ENCODE measurements at regions not wholly inside any gene's neighbourhood (a gene's known extent, or its start where the extent isn't known, plus 50 kb on each side); places are given as distances from the start of the nearest gene placed in this dataset.

DNA sequence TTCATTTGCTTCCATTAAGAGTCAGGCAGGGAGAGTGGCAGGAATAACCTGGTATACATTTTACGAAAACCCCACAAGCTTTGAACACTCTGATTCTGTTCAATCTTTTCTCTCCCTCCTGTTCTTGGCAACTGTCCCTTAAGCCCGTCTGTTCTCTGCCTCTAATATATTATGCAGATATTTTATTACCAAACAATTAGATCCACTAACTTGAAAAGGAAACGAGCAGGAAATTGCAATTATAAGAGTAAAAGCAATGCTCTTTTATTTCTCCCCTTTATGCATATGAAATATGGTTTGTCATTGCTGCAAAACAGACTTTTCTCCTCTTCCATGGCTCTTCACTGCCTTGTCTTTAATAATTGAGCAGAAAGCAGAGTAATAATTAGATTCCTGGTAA lies 149.1 kb upstream of the CELF4 start:
- Histone ChIP-seq H3K4me1 (ENCODE audit: insufficient read depth) (no peaks in the 10 kb centered on the region), H3K27ac (no peak overlapping the region), H3K27me3 (no peaks in the 10 kb centered on the region), H3K9me3 (no peaks in the 10 kb centered on the region), H3K36me3 (no peaks in the 10 kb centered on the region), H3K4me3 (no peak overlapping the region)
- no peak for DNase-seq
- intact Hi-C loops (cut with DNase I), result no loop called here
- TF ChIP-seq EP300 (IDR thresholded peaks at IDR 0.05) (no peak), POLR2A (IDR thresholded peaks at IDR 0.05) (no peak)
- WGBS, 3 donors, result 8 to 20% (median 19%) methylated on average over 3 of the region's 3 CpGs

DNA sequence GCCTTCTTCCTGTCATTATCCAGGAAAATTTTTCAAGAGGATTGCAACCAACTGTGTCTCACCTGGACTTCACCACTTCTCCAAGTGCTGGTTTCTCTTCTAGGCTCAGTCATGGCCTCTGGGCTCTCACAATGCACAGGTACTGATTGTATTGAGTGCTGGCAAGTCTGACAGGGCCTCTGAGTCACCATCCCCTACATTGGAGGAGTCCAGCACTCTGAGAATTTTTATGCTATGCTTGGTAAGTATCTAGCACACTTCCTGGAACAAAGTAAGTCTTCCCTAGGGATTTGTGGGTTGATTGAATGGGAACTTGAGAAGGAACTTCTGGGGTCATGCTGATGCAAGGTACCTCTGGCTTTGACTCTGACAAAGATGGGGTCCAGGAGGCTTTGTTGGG lies 147.2 kb upstream of the CELF4 start:
- H3K36me3 ChIP-seq, result no peaks in the 10 kb centered on the region
- H3K27me3 ChIP-seq, result no peaks in the 10 kb centered on the region
- intact Hi-C loops (cut with DNase I), result no loop called here
- H3K4me3 ChIP-seq, result no peak overlapping the region
- H3K9me3 ChIP-seq, result no peaks in the 10 kb centered on the region
- TF ChIP-seq, protein P1, sequence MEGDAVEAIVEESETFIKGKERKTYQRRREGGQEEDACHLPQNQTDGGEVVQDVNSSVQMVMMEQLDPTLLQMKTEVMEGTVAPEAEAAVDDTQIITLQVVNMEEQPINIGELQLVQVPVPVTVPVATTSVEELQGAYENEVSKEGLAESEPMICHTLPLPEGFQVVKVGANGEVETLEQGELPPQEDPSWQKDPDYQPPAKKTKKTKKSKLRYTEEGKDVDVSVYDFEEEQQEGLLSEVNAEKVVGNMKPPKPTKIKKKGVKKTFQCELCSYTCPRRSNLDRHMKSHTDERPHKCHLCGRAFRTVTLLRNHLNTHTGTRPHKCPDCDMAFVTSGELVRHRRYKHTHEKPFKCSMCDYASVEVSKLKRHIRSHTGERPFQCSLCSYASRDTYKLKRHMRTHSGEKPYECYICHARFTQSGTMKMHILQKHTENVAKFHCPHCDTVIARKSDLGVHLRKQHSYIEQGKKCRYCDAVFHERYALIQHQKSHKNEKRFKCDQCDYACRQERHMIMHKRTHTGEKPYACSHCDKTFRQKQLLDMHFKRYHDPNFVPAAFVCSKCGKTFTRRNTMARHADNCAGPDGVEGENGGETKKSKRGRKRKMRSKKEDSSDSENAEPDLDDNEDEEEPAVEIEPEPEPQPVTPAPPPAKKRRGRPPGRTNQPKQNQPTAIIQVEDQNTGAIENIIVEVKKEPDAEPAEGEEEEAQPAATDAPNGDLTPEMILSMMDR (IDR thresholded peaks at IDR 0.05), result no peak
- no peak for TF ChIP-seq EP300 (IDR thresholded peaks at IDR 0.05)
- no peak overlapping the region for H3K27ac ChIP-seq
- H3K4me1 ChIP-seq (ENCODE audit: insufficient read depth), result no peaks in the 10 kb centered on the region
- DNase-seq, result no peak

DNA sequence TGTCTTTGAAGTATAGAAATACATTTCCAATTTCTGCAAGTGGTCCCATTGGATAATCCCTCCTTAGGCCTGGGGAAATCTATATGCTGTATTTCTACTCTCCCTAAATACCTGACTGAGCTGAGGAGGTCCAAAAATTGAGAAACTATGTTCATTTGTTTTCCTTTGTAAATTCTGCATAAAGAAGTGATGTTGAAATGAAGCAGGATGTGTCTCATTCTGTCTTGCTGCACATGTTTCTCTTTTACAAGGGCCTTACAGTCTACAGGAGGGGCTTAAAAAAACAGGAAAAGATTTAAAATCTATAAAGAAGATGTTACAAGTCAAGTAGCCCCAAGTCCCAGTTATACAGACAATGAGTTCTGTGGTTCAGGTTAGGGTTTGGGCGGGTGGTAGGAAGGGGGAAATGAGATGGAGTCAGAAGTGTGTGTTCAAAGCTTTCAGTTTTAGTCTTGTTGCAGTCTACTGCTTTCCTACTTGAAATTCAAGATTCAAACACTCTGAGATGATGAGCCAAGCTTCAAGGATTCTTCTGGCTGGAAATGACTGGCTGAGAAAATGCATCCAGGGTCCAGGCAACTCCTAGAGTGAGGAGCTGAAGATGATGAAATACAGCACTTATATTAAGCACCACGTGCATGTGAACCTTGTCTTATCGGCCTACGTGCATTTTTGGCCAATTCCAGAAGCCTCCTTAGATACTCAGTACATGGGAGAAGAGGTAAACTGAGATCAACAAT lies 146.3 kb upstream of the CELF4 start:
- Histone ChIP-seq H3K4me3 (no peak overlapping the region), H3K9me3 (no peaks in the 10 kb centered on the region), H3K27ac (no peak overlapping the region), H3K36me3 (no peaks in the 10 kb centered on the region), H3K27me3 (no peaks in the 10 kb centered on the region), H3K4me1 (ENCODE audit: insufficient read depth) (no peaks in the 10 kb centered on the region)
- no peak for TF ChIP-seq EP300 (IDR thresholded peaks at IDR 0.05)
- no peak for TF ChIP-seq POLR2A (IDR thresholded peaks at IDR 0.05)
- TF ChIP-seq, protein P1 (IDR thresholded peaks at IDR 0.05), result no peak
- 56 to 83% (median 82%) methylated on average over 4 of the region's 4 CpGs for WGBS, 3 donors
- intact Hi-C loops (cut with DNase I), result no loop called here
- no peak for DNase-seq

DNA sequence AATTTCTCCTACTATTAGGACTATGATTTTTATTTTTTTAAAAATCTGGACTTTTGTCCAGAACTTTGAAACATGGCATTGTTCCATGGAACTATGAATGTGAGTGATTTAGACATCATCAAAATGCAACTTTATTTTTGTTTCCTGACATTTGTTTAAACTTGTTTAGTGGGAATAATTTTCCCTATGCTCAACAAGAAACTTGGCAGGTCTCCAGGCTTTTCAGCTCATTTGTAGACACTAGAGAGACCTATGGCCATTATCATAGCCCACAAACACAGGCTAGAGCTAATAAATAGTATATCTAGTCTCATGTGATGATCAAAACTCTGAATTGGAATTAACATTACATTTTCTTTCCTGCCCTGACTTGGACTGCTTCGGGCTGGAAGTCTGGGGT lies 145.1 kb upstream of the CELF4 start:
- H3K9me3 ChIP-seq, result no peaks in the 10 kb centered on the region
- H3K27me3 ChIP-seq, result no peaks in the 10 kb centered on the region
- no peaks in the 10 kb centered on the region for H3K36me3 ChIP-seq
- intact Hi-C loops (cut with DNase I), result no loop called here
- TF ChIP-seq POLR2A (IDR thresholded peaks at IDR 0.05) (no peak), EP300 (IDR thresholded peaks at IDR 0.05) (no peak)
- TF ChIP-seq, protein P1 (IDR thresholded peaks at IDR 0.05), result no peak
- 23 to 44% (median 31%) methylated on average over 1 of the region's 1 CpG for WGBS, 3 donors
- DNase-seq, result no peak
- no peak overlapping the region for H3K27ac ChIP-seq
- H3K4me3 ChIP-seq, result no peak overlapping the region
- no peaks in the 10 kb centered on the region for H3K4me1 ChIP-seq (ENCODE audit: insufficient read depth)

DNA sequence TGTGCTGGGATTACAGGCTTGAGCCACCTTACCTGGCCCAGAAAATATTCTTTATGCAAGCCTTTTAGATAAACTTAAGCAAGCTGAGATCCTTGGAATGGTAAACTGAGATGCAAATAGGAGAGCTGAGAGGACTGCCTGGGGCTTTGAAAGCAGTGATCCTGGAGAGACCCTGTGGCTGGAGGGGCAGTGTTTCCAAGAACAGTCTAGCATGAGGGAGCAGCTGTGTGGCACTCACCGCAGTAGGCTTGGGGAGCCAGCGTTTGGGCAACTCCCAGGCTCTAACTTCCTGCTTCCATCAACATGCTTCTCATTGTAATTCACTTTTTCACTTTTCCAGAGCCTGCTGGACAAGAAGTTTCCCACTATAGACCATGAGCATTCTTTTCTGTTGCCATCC lies 144.1 kb upstream of the CELF4 start:
- TF ChIP-seq EP300 (IDR thresholded peaks at IDR 0.05) (no peak), POLR2A (IDR thresholded peaks at IDR 0.05) (no peak)
- TF ChIP-seq, protein P1 (IDR thresholded peaks at IDR 0.05), result no peak
- Histone ChIP-seq H3K9me3 (no peaks in the 10 kb centered on the region), H3K27ac (no peak overlapping the region)

More for the DNA sequence above, 144.1 kb upstream of the CELF4 start:
- H3K36me3 ChIP-seq, result no peaks in the 10 kb centered on the region
- no peak for DNase-seq
- H3K4me1 ChIP-seq (ENCODE audit: insufficient read depth), result no peaks in the 10 kb centered on the region
- no peak overlapping the region for H3K4me3 ChIP-seq
- 73 to 76% (median 76%) methylated on average over 2 of the region's 2 CpGs for WGBS, 3 donors
- intact Hi-C loops (cut with DNase I), result no loop called here
- H3K27me3 ChIP-seq, result no peaks in the 10 kb centered on the region

Data from ovary (tissue), 7 donors.